Cardiac muscle cell (in vitro differentiated cells and primary cell): ENCODE measurements at regions not wholly inside any gene's neighbourhood (a gene's known extent, or its start where the extent isn't known, plus 50 kb on each side); places are given as distances from the start of the nearest gene placed in this dataset.

Source experiments
- DNase-seq, 2 donors: peaks; one replicate each; pipeline versions ENCODE4 v3.0.0 to v3.0.0-alpha.2; 2010 to 2017; ENCODE audit warnings: low read depth in 1 of 2, low spot score in 1 of 2
- H3K27ac ChIP-seq: fragments of 200-600 bp; sonication (generic); 2 replicates; pipeline ENCODE4 v1.5.1; 2016
- H3K27me3 ChIP-seq: fragments of 200-600 bp; sonication (generic); 2 replicates; pipeline ENCODE4 v1.6.0; 2016; ENCODE audit warnings: control low read depth
- H3K36me3 ChIP-seq: fragments of 200-600 bp; sonication (generic); 2 replicates; pipeline ENCODE4 v1.5.1; 2016; ENCODE audit warnings: control low read depth
- H3K4me1 ChIP-seq: fragments of 200-600 bp; sonication (generic); 2 replicates; pipeline ENCODE4 v1.8.1; 2017; ENCODE audit warnings: low read depth, mild to moderate bottlenecking, mixed run types
- H3K4me3 ChIP-seq: fragments of 200-600 bp; sonication (generic); 2 replicates; pipeline ENCODE4 v1.5.1; 2016; ENCODE audit warnings: mild to moderate bottlenecking
- H3K9me3 ChIP-seq: fragments of 200-600 bp; sonication (generic); 2 replicates; pipeline ENCODE4 v1.5.1; 2017; ENCODE audit warnings: low read depth, mild to moderate bottlenecking, control low read depth
- TF ChIP-seq, protein P1 (sequence below): IDR thresholded peaks from 2 replicates; pipeline ENCODE4 v1.5.1; 2012; ENCODE audit warnings: low read depth, mild to moderate bottlenecking, low read length

DNA sequence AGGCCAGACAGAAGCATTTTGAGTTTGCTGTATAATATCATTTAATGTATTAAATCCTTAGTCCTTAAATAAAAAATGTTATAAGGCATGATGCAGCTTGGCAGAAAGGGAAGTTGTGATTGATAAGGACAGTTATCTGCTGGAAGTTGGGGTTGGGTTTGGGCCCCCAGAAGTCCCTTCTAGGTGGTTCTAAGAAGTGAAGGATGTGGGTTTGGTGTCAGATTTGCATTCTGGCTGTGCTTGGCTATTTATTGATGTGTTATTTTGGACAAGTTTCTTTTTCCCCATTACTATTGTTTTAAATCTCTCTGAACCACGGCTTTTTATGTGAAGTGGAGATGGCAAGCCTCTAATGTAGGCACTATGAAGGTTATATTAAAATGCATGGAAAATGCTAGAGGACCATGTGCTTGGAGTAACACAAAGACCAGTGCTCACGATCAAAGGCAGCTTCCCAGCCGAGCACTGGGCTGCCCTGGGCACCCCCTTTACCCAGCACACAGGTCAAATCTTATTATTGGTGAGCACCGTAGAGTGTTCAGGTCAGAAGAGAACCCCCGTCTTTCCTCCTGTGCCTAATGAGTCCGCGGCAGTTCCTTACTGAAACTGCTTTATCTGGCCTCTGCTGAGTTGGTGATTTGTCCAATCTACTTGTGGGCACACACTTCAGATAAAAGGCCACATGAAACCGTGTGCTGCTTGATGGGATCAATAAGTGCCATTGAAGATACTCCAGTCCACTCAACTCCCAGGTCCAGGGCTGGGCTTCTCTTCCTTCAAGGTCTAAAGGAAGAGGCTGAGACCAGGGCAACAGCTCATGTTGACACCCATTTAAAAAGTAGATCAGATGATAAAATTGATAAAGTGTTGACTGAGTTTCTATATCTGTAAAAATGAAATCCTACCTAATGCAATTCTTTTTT is 212.0 kb downstream of the PRDM2 start:
- Histone ChIP-seq H3K4me1 (no peaks in the 10 kb centered on the region), H3K27ac (no peak overlapping the region), H3K9me3 (no peaks in the 10 kb centered on the region), H3K4me3 (no peak overlapping the region), H3K36me3 (no peaks in the 10 kb centered on the region), H3K27me3 (no peaks in the 10 kb centered on the region)
- no peak for DNase-seq
- TF ChIP-seq, protein P1, sequence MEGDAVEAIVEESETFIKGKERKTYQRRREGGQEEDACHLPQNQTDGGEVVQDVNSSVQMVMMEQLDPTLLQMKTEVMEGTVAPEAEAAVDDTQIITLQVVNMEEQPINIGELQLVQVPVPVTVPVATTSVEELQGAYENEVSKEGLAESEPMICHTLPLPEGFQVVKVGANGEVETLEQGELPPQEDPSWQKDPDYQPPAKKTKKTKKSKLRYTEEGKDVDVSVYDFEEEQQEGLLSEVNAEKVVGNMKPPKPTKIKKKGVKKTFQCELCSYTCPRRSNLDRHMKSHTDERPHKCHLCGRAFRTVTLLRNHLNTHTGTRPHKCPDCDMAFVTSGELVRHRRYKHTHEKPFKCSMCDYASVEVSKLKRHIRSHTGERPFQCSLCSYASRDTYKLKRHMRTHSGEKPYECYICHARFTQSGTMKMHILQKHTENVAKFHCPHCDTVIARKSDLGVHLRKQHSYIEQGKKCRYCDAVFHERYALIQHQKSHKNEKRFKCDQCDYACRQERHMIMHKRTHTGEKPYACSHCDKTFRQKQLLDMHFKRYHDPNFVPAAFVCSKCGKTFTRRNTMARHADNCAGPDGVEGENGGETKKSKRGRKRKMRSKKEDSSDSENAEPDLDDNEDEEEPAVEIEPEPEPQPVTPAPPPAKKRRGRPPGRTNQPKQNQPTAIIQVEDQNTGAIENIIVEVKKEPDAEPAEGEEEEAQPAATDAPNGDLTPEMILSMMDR, result no peak

DNA sequence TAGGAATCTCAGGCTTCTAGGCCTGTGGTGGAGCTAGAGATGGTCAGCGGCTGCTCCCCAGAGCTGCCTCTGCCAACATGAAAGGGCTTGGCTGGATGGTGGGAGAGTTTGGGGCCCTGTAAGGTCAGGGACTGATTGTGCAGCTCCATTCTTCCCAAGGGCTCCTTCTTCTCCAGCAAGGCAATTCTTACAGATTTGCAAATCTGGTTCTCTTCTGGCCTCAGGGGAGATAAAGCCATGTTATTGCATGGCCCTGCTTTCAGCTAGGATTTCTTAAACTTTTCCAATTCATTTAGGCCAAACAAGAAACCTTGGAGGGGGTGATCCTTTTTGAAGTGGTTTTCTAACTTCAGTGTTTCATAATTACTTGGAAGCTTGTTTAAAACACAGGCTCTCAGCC is 213.4 kb downstream of the PRDM2 start:
- TF ChIP-seq, protein P1, result no peak
- H3K4me3 ChIP-seq, result no peak overlapping the region
- no peaks in the 10 kb centered on the region for H3K27me3 ChIP-seq
- no peak for DNase-seq
- H3K4me1 ChIP-seq, result no peaks in the 10 kb centered on the region
- no peaks in the 10 kb centered on the region for H3K9me3 ChIP-seq
- no peaks in the 10 kb centered on the region for H3K36me3 ChIP-seq
- H3K27ac ChIP-seq, result no peak overlapping the region

DNA sequence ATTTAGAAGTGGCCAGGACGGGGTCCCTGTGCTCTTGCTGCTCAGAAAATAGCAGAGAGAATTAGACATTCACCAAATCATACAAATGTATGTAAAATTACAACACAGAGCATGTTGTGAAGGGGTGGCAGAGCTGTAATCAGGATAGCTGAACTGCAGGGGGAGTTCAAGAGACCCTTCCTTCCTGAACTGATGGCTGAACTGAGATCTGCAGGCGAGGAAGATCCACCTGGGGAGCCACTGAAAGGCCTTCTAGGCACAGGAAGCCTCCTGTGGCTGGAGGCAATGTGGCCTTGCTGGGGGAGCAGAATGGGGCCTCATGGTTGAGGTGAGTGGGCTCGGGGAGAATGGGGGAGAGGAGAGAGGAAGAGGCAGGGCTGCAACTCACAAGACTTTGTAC is 216.5 kb downstream of the PRDM2 start:
- Histone ChIP-seq H3K4me1 (no peaks in the 10 kb centered on the region), H3K27me3 (no peaks in the 10 kb centered on the region), H3K27ac (no peak overlapping the region), H3K36me3 (no peaks in the 10 kb centered on the region), H3K4me3 (no peak overlapping the region), H3K9me3 (no peaks in the 10 kb centered on the region)
- DNase-seq, result no peak
- TF ChIP-seq, protein P1, result no peak

DNA sequence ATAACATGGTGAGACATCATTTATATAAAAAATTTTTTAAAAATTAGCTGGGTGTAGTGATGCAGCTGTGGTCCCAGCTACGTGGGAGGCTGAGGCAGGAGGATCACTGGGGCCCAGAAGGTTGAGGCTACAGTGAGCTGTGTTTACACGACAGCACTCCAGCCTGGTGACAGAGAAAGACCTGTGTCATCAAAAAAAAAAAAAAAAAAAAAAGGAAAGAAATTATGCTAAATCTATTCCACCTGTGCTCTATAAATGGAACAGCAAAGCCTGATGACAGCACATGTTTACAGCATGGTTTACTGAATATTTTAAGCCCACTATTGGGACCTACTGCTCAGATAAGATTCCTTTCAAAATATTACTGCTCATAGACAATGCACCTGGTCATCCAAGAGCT is 217.6 kb downstream of the PRDM2 start:
- no peaks in the 10 kb centered on the region for H3K27me3 ChIP-seq
- no peaks in the 10 kb centered on the region for H3K4me1 ChIP-seq
- DNase-seq, result no peak
- H3K9me3 ChIP-seq, result no peaks in the 10 kb centered on the region
- no peak overlapping the region for H3K4me3 ChIP-seq
- TF ChIP-seq, protein P1, result no peak
- no peaks in the 10 kb centered on the region for H3K36me3 ChIP-seq
- no peak overlapping the region for H3K27ac ChIP-seq

DNA sequence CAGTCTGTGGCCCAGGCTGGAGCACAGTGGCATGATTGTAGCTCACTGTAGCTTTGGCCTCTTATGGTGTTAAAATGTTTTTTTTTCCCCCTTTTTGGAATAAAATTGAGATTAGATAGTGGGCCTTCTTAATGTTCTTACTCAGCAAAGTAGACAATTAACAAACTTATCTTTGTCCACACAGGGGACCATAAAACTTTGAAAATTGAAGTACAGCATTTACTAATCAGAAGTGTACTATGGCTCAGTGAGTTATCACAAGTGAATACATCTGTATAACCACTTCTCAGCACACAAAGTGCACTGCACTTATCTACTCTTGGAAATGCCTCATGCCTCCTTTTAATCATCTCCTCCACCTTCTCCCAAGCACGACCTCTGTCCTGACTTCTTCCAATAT is 218.9 kb downstream of the PRDM2 start:
- no peak overlapping the region for H3K27ac ChIP-seq
- DNase-seq, result no peak
- TF ChIP-seq, protein P1, result no peak
- no peaks in the 10 kb centered on the region for H3K36me3 ChIP-seq
- no peaks in the 10 kb centered on the region for H3K27me3 ChIP-seq
- no peaks in the 10 kb centered on the region for H3K9me3 ChIP-seq
- no peak overlapping the region for H3K4me3 ChIP-seq
- no peaks in the 10 kb centered on the region for H3K4me1 ChIP-seq
